ENCODE measurements at regions not wholly inside any gene's neighbourhood (a gene's known extent, or its start where the extent isn't known, plus 50 kb on each side); places are given as distances from the start of the nearest gene placed in this dataset.

DNA sequence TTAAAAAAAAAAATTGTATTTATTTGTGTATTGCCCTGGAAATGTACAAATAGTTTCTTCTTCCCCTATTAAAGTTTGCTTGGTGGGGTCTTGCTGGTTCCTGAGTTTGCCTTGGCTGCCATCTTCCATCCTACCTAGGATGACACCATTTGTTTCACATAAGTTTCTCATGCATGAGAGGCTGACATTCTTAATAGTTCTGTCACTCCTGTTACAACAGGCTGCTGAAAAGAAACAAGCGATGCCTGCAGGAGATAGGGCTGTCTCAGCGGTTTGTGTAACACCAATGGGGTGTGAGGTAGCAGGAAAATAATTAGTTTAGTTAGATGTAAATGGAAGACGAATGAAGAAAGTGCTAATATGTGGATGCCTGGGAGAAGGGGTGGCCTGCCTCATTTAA, 1000.9 kb upstream of the RBFOX1 start:
- TF ChIP-seq, protein P1, sequence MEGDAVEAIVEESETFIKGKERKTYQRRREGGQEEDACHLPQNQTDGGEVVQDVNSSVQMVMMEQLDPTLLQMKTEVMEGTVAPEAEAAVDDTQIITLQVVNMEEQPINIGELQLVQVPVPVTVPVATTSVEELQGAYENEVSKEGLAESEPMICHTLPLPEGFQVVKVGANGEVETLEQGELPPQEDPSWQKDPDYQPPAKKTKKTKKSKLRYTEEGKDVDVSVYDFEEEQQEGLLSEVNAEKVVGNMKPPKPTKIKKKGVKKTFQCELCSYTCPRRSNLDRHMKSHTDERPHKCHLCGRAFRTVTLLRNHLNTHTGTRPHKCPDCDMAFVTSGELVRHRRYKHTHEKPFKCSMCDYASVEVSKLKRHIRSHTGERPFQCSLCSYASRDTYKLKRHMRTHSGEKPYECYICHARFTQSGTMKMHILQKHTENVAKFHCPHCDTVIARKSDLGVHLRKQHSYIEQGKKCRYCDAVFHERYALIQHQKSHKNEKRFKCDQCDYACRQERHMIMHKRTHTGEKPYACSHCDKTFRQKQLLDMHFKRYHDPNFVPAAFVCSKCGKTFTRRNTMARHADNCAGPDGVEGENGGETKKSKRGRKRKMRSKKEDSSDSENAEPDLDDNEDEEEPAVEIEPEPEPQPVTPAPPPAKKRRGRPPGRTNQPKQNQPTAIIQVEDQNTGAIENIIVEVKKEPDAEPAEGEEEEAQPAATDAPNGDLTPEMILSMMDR (IDR thresholded peaks at IDR 0.05), result no peak

DNA sequence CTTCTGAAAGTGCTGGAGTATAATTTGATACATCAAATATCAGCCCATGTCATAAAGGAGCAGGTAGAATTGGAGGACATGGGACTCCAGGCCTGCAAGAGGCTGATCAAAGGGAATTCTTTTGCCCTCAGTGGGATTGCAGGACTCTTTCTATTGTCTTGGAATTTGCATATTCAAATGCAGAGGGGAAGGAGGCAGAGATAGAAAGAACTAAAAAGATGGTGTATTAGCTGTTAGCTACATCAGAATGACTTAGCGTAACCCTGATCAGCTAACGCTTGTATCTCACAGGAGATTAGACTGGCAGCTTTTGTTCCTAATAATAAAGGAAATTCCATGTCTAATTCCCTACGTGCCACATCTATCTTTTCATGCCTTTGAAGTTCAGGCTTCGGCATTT, 1014.7 kb upstream of the RBFOX1 start:
- Histone ChIP-seq H3K4me1 (ENCODE audit: control insufficient read depth in 1 of 2, insufficient read depth in 1 of 2, low read depth in 1 of 2, low read length in 1 of 2) (no peaks in the 10 kb centered on the region), H3K4me3 (ENCODE audit: low read depth in 1 of 2, low read length in 1 of 2) (no peak overlapping the region), H3K36me3 (no peaks in the 10 kb centered on the region), H3K9me3 (no peaks in the 10 kb centered on the region), H3K27me3 (no peaks in the 10 kb centered on the region), H3K27ac (no peak overlapping the region)
- TF ChIP-seq, protein P1 (IDR thresholded peaks at IDR 0.05), result no peak

More for the DNA sequence above, 1000.9 kb upstream of the RBFOX1 start:
- no peaks in the 10 kb centered on the region for H3K27me3 ChIP-seq
- H3K27ac ChIP-seq, result no peak overlapping the region
- H3K9me3 ChIP-seq, result no peaks in the 10 kb centered on the region
- no peaks in the 10 kb centered on the region for H3K36me3 ChIP-seq
- no peaks in the 10 kb centered on the region for H3K4me1 ChIP-seq (ENCODE audit: control insufficient read depth in 1 of 2, insufficient read depth in 1 of 2, low read depth in 1 of 2, low read length in 1 of 2)
- no peak overlapping the region for H3K4me3 ChIP-seq (ENCODE audit: low read depth in 1 of 2, low read length in 1 of 2)

DNA sequence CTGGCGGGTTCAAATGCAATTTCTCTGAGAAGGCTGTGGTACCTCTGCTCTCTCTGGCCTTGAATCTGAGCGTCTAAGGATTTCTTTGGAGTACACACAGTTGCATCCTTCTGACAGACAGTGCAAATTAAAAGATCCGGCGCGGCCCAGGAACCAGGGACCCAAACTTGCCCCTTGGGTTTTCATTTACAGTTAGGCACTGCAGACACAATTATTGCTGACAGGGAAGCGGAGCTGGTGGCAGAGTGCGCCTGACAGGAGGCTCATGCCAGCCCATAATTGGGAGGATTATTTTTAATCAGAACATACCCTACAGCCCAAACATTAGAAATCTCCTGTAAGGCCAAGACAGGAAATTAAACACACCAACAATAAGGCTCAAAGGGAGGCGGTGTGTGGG, 1023.4 kb upstream of the RBFOX1 start:
- TF ChIP-seq, protein P1 (IDR thresholded peaks at IDR 0.05), result no peak
- no peaks in the 10 kb centered on the region for H3K9me3 ChIP-seq
- H3K27ac ChIP-seq, result no peak overlapping the region
- no peaks in the 10 kb centered on the region for H3K4me1 ChIP-seq (ENCODE audit: control insufficient read depth in 1 of 2, insufficient read depth in 1 of 2, low read depth in 1 of 2, low read length in 1 of 2)
- H3K36me3 ChIP-seq, result no peaks in the 10 kb centered on the region
- H3K4me3 ChIP-seq (ENCODE audit: low read depth in 1 of 2, low read length in 1 of 2), result no peak overlapping the region
- no peaks in the 10 kb centered on the region for H3K27me3 ChIP-seq

DNA sequence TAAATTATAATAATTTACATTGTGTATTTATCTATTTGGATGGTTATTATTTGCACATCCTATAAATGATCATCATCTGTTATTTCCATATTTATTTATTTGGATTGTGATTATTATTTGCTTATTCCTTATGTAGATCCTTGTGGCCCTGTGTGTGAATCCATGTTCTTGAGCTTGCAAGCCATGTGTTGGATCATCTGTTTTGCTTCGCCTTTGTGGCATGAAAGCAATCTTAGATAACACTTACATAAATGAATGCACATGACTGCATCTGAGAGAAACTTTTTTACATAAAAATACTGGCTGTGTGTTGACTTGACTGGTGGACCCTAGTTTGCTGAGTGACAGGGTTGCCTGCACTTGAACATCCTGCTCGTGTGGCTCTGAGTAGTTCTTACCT, 1024.5 kb upstream of the RBFOX1 start:
- H3K9me3 ChIP-seq, result no peaks in the 10 kb centered on the region
- H3K4me1 ChIP-seq (ENCODE audit: control insufficient read depth in 1 of 2, insufficient read depth in 1 of 2, low read depth in 1 of 2, low read length in 1 of 2), result no peaks in the 10 kb centered on the region
- TF ChIP-seq, protein P1 (IDR thresholded peaks at IDR 0.05), result no peak
- no peaks in the 10 kb centered on the region for H3K36me3 ChIP-seq
- H3K27ac ChIP-seq, result no peak overlapping the region
- no peaks in the 10 kb centered on the region for H3K27me3 ChIP-seq
- H3K4me3 ChIP-seq (ENCODE audit: low read depth in 1 of 2, low read length in 1 of 2), result no peak overlapping the region

DNA sequence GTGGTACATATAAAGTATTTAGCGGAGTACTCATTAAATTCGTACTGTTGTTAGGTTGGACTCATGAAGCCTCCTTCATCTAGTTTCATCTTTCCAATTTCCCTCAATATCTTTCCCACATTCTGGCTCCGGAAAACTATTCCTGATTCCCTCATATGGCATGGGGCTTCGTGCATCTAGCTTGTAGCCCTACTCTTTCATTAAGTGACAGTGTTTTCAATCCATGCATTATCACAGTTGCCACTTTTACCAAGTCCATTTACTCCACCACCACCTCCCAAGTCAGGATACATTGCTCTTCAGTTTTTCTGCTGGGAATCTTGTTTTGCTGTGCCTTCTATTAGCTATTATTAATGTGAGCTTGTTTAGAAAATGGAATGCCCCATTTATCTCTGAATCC, 1032.1 kb upstream of the RBFOX1 start:
- no peaks in the 10 kb centered on the region for H3K4me1 ChIP-seq (ENCODE audit: control insufficient read depth in 1 of 2, insufficient read depth in 1 of 2, low read depth in 1 of 2, low read length in 1 of 2)
- no peak overlapping the region for H3K4me3 ChIP-seq (ENCODE audit: low read depth in 1 of 2, low read length in 1 of 2)
- H3K27me3 ChIP-seq, result no peaks in the 10 kb centered on the region
- TF ChIP-seq, protein P1 (IDR thresholded peaks at IDR 0.05), result no peak
- no peaks in the 10 kb centered on the region for H3K9me3 ChIP-seq
- H3K36me3 ChIP-seq, result no peaks in the 10 kb centered on the region
- no peak overlapping the region for H3K27ac ChIP-seq

Measured in neutrophil (primary cell).